IMR-90 (cell line): ENCODE measurements at regions not wholly inside any gene's neighbourhood (a gene's known extent, or its start where the extent isn't known, plus 50 kb on each side); places are given as distances from the start of the nearest gene placed in this dataset.

ENCODE experiments used
- ATAC-seq: fragments of 200-7000 bp; cut with Tn5 transposase; 2 replicates; pipeline ENCODE4 v1.9.1; 2020; ENCODE audit warnings: low read depth, mild to moderate bottlenecking, moderate library complexity
- BruUV-seq: library from RNA; stranded (reverse); fragments of 400-500 nt; replicated peaks from 2 replicates; lab custom pipeline; 2021; lab: Mats Ljungman, UMichigan
- CTCF ChIA-PET: fragments of 300-600 bp; formaldehyde crosslinking; extraction: SDS; loops from one replicate; lab custom pipeline; 2021; ENCODE audit warnings: antibody characterized with exemption; lab: Yijun Ruan, JAX
- POLR2A ChIA-PET: fragments of 300-600 bp; sonication (Branson Sonifier 250); formaldehyde crosslinking; loops from one replicate; lab custom pipeline; 2022; ENCODE audit warnings: antibody characterized with exemption; ENCODE audit not compliant: unreplicated experiment; lab: Charles Lee
- DNase-seq: peaks from one replicate; pipeline ENCODE4 v3.0.0; 2013
- H2AFZ ChIP-seq: replicated peaks from 2 replicates; pipeline ENCODE3; 2013; ENCODE audit warnings: low read length, mild to moderate bottlenecking; ENCODE audit not compliant: poor library complexity
- H2AK5ac ChIP-seq: 2 replicates; pipeline ENCODE4 v1.6.1; 2013; ENCODE audit warnings: low read depth, low read length, inconsistent platforms
- H2AK9ac ChIP-seq: replicated peaks from 2 replicates; pipeline ENCODE3; 2013; ENCODE audit warnings: mild to moderate bottlenecking, low read depth, low read length, moderate library complexity; ENCODE audit not compliant: poor library complexity
- H2BK120ac ChIP-seq: 2 replicates; pipeline ENCODE4 v1.6.1; 2013; ENCODE audit warnings: low read depth, low read length, inconsistent platforms
- H2BK15ac ChIP-seq: 3 replicates; pipeline ENCODE4 v1.6.1; 2013; ENCODE audit warnings: low read depth, low read length, inconsistent platforms
- H2BK20ac ChIP-seq: 2 replicates; pipeline ENCODE4 v1.6.1; 2013; ENCODE audit warnings: low read depth, mild to moderate bottlenecking, inconsistent platforms, low read length, moderate library complexity
- H2BK5ac ChIP-seq: 2 replicates; pipeline ENCODE4 v1.6.1; 2013; ENCODE audit warnings: mild to moderate bottlenecking, low read depth, low read length, inconsistent platforms; ENCODE audit not compliant: poor library complexity, severe bottlenecking
- H3K14ac ChIP-seq: replicated peaks from 2 replicates; pipeline ENCODE4 v1.6.1; 2013; ENCODE audit warnings: low read depth, low read length, inconsistent platforms
- H3K18ac ChIP-seq: 2 replicates; pipeline ENCODE4 v1.6.1; 2013; ENCODE audit warnings: low read depth, low read length, control low read depth
- H3K23ac ChIP-seq: 2 replicates; pipeline ENCODE4 v1.6.1; 2013; ENCODE audit warnings: low read depth, low read length, inconsistent platforms
- H3K27ac ChIP-seq: 2 replicates; pipeline ENCODE4 v1.5.1; 2013; ENCODE audit warnings: mild to moderate bottlenecking, control low read depth, low read length; ENCODE audit not compliant: insufficient read depth
- H3K27me3 ChIP-seq: 2 replicates; pipeline ENCODE4 v1.6.1; 2013; ENCODE audit warnings: low read length; ENCODE audit not compliant: control insufficient read depth, insufficient read depth
- H3K36me3 ChIP-seq: 2 replicates; pipeline ENCODE4 v1.6.1; 2013; ENCODE audit warnings: low read length, mixed read lengths; ENCODE audit not compliant: control insufficient read depth, insufficient read depth
- H3K4ac ChIP-seq: 2 replicates; pipeline ENCODE4 v1.6.1; 2013; ENCODE audit warnings: low read depth, low read length, inconsistent platforms
- H3K4me1 ChIP-seq: 2 replicates; pipeline ENCODE4 v1.6.1; 2013; ENCODE audit warnings: low read length, mixed read lengths; ENCODE audit not compliant: control insufficient read depth, insufficient read depth
- H3K4me2 ChIP-seq: 2 replicates; pipeline ENCODE4 v1.6.1; 2013; ENCODE audit warnings: low read depth, mild to moderate bottlenecking, control low read depth, low read length, moderate library complexity
- H3K4me3 ChIP-seq: 2 replicates; pipeline ENCODE4 v1.5.1; 2013; ENCODE audit warnings: low read depth, mild to moderate bottlenecking, control low read depth, low read length, moderate library complexity; ENCODE audit not compliant: insufficient read depth
- H3K56ac ChIP-seq: 2 replicates; pipeline ENCODE4 v1.6.1; 2013; ENCODE audit warnings: low read length, inconsistent platforms; ENCODE audit not compliant: insufficient read depth; ENCODE audit errors: extremely low read depth
- H3K79me1 ChIP-seq, 2 experiments: 2 replicates each; pipeline ENCODE4 v1.6.1; 2013; ENCODE audit warnings: low read length in 2 of 2, inconsistent platforms in 1 of 2, low read depth in 1 of 2
- H3K9ac ChIP-seq: 2 replicates; pipeline ENCODE4 v1.6.1; 2013; ENCODE audit warnings: low read depth, low read length, control low read depth
- H3K9me1 ChIP-seq: 2 replicates; pipeline ENCODE4 v1.6.1; 2013; ENCODE audit warnings: low read length, inconsistent platforms; ENCODE audit not compliant: insufficient read depth
- H3K9me3 ChIP-seq: 2 replicates; pipeline ENCODE4 v1.6.1; 2013; ENCODE audit warnings: low read length; ENCODE audit not compliant: control insufficient read depth, insufficient read depth
- H4K20me1 ChIP-seq: 2 replicates; pipeline ENCODE4 v1.6.1; 2013; ENCODE audit warnings: low read length, inconsistent platforms; ENCODE audit not compliant: insufficient read depth
- H4K5ac ChIP-seq: 2 replicates; pipeline ENCODE4 v1.6.1; 2013; ENCODE audit warnings: mild to moderate bottlenecking, low read depth, low read length, control low read depth
- H4K8ac ChIP-seq, 2 experiments: 2 replicates each; pipeline ENCODE4 v1.6.1; 2013; ENCODE audit warnings: low read depth in 2 of 2, low read length in 2 of 2, control low read depth in 1 of 2, inconsistent platforms in 1 of 2
- H4K91ac ChIP-seq: 2 replicates; pipeline ENCODE4 v1.6.1; 2013; ENCODE audit warnings: low read depth, low read length, inconsistent platforms; ENCODE audit not compliant: insufficient read depth
- CEBPB ChIP-seq: IDR thresholded peaks from 2 replicates; pipeline ENCODE4 v1.6.1; 2012; ENCODE audit warnings: low read depth, low read length, improper control_type of control experiment
- CHD1 ChIP-seq: IDR thresholded peaks from 2 replicates; pipeline ENCODE4 v1.6.1; 2012; ENCODE audit warnings: low read depth, low read length, improper control_type of control experiment
- CTCF ChIP-seq: conservative IDR thresholded peaks from 2 replicates; pipeline ENCODE4 v1.5.1; 2012; ENCODE audit warnings: mild to moderate bottlenecking, low read depth, low read length, improper control_type of control experiment
- MXI1 ChIP-seq: IDR thresholded peaks from 2 replicates; pipeline ENCODE4 v1.6.1; 2012; ENCODE audit warnings: low read depth, mild to moderate bottlenecking, low read length, moderate library complexity, borderline replicate concordance
- NFE2L2 ChIP-seq: fragments of 150-350 bp; IDR thresholded peaks from 2 replicates; pipeline ENCODE4 v1.6.1; 2016; ENCODE audit warnings: low read depth, mild to moderate bottlenecking, low read length
- POLR2A ChIP-seq: IDR thresholded peaks from 2 replicates; pipeline ENCODE4 v1.6.1; 2012; ENCODE audit warnings: mild to moderate bottlenecking, low read depth, low read length
- RCOR1 ChIP-seq: IDR thresholded peaks from 2 replicates; pipeline ENCODE4 v1.6.1; 2012; ENCODE audit warnings: mild to moderate bottlenecking, low read length, improper control_type of control experiment; ENCODE audit not compliant: insufficient replicate concordance
- WGBS, 2 experiments: methylation state at CpG; one replicate each; pipeline versions ENCODE4 v1.1.5 to v1.1.7; 2013; ENCODE audit warnings: missing lambda C conversion rate in 2 of 2; ENCODE audit not compliant: insufficient read length in 1 of 2; ENCODE audit errors: extremely low coverage in 2 of 2; 5-methylcytosine and 5-hydroxymethylcytosine counted together
- dilution Hi-C: fragments of 300-500 bp; cut with HindIII; formaldehyde crosslinking; loops from one replicate; pipeline ENCODE4 v1.14.3; 2018; ENCODE audit warnings: low sequenced_read_pairs; ENCODE audit not compliant: unreplicated experiment
- in situ Hi-C: fragments of 300-500 bp; cut with MboI; formaldehyde crosslinking; loops from 3 replicates; pipeline ENCODE4 v1.14.3; 2019; ENCODE audit warnings: low sequenced_read_pairs, inconsistent platforms, mixed read lengths
- intact Hi-C: fragments of 100-400 bp; cut with micrococcal nuclease; formaldehyde crosslinking; loops from 2 replicates; pipeline ENCODE4 v1.10.0; 2022

- H3K27me3 ChIP-seq, result no peaks in the 10 kb centered on the region
- H2AFZ ChIP-seq, result no peak overlapping the region
- H3K4ac ChIP-seq, result no peak overlapping the region
- no peak overlapping the region for H3K18ac ChIP-seq
- no peak overlapping the region for H4K91ac ChIP-seq
- no peak for DNase-seq
- H2BK15ac ChIP-seq, result no peak overlapping the region
- ATAC-seq, result no peak
- in situ Hi-C loops (no loop called here), dilution Hi-C loops (no loop called here), intact Hi-C loops (no loop called here)
- no peak overlapping the region for H4K8ac ChIP-seq
- no peak overlapping the region for H3K23ac ChIP-seq
- H2BK5ac ChIP-seq, result no peak overlapping the region
- no peak overlapping the region for H3K56ac ChIP-seq
- peaks cover 27% of the 10 kb centered on the region for H3K9me3 ChIP-seq
- no peaks in the 10 kb centered on the region for H3K36me3 ChIP-seq
- H3K27ac ChIP-seq, result no peak overlapping the region
- ChIA-PET POLR2A (no interaction called here), CTCF (no interaction called here)
- no peak overlapping the region for H3K14ac ChIP-seq
- no peaks in the 10 kb centered on the region for H3K9me1 ChIP-seq
- H3K9ac ChIP-seq, result no peak overlapping the region
- no peak overlapping the region for H3K4me3 ChIP-seq
- H3K4me2 ChIP-seq, result no peak overlapping the region
- no peak overlapping the region for H2BK120ac ChIP-seq
- H2AK5ac ChIP-seq, result no peak overlapping the region
- no peak for TF ChIP-seq RCOR1
- TF ChIP-seq NFE2L2, result no peak
- no peak for TF ChIP-seq CHD1
- no peak for TF ChIP-seq CEBPB
- TF ChIP-seq MXI1, result no peak
- TF ChIP-seq CTCF, result no peak
- TF ChIP-seq POLR2A, result no peak
- H2AK9ac ChIP-seq, result no peak overlapping the region
- no peak overlapping the region for H4K5ac ChIP-seq
- H3K79me1 ChIP-seq, result no peaks in the 10 kb centered on the region
- no peaks in the 10 kb centered on the region for H3K4me1 ChIP-seq
- no CpG with 5 or more reads among the region's 7 CpGs for WGBS, 2 experiments
- no peak overlapping the region for H2BK20ac ChIP-seq
- BruUV-seq, result no TSS peak
- H4K20me1 ChIP-seq, result no peaks in the 10 kb centered on the region
Observed at GRCh38 chr2:129479892-129480291, 499.6 kb upstream of the RAB6C start.
